ENCODE measurements at regions not wholly inside any gene's neighbourhood (a gene's known extent, or its start where the extent isn't known, plus 50 kb on each side); places are given as distances from the start of the nearest gene placed in this dataset.

- Mint-ChIP-seq H3K9me3 (0 out of 2 replicates have a peak, but pooled peaks cover 3% of the 10 kb centered on the region), H3K27ac (no peak overlapping the region), H3K27me3 (ENCODE audit: low read depth) (no peaks in the 10 kb centered on the region; the same call in 1 of the 2 replicates), H3K4me1 (peaks cover 24% of the 10 kb centered on the region), H3K36me3 (no peaks in the 10 kb centered on the region), H3K4me3 (no peak overlapping the region)
- ChIA-PET POLR2A (interaction anchor here (0.6 kb wide), 1 partner anchor 595 kb away, joined by 3 read pairs; no protein-coding TSS in a partner anchor), CTCF (interaction anchor here (1.1 to 2.7 kb wide), 4 partner anchors 9 to 283 kb away, joined by 3 to 15 read pairs (median 10); partner anchors contain the start of gene TENM2)
- TF ChIP-seq FOXK1 (CRISPR knock-in tag; IDR thresholded peaks at IDR 0.05) = no peak
- no peak for TF ChIP-seq NR2C2 (CRISPR knock-in tag; IDR thresholded peaks at IDR 0.05)
- TF ChIP-seq ZNF219 (CRISPR knock-in tag; IDR thresholded peaks at IDR 0.05; ENCODE audit: borderline replicate concordance) = no peak
- no peak for TF ChIP-seq FOXJ3 (CRISPR knock-in tag; IDR thresholded peaks at IDR 0.05; ENCODE audit: borderline replicate concordance)
- TF ChIP-seq ZBTB21 (CRISPR knock-in tag; IDR thresholded peaks at IDR 0.05; ENCODE audit: borderline replicate concordance) = no peak
- no peak for TF ChIP-seq ZNF512 (CRISPR knock-in tag; IDR thresholded peaks at IDR 0.05; ENCODE audit: borderline replicate concordance)
- TF ChIP-seq SMAD3 (CRISPR knock-in tag; IDR thresholded peaks at IDR 0.05; ENCODE audit: borderline replicate concordance) = no peak
- TF ChIP-seq GTF2I (CRISPR knock-in tag; conservative IDR thresholded peaks at IDR 0.05) = no peak
- no peak for TF ChIP-seq AFF4 (CRISPR knock-in tag; IDR thresholded peaks at IDR 0.05; ENCODE audit: borderline replicate concordance)
- TF ChIP-seq ELF4 (CRISPR knock-in tag; IDR thresholded peaks at IDR 0.05; ENCODE audit: low read depth) = no peak
- no peak for ATAC-seq
- DNase-seq (ENCODE audit: low spot score) = no peak
These were observed 1329.5 kb upstream of the WWC1 start for GRCh38 chr5:166961913-166962312.

- ChIA-PET CTCF (interaction anchor here (1.1 to 2.7 kb wide), 4 partner anchors 10 to 282 kb away, joined by 3 to 15 read pairs (median 10); partner anchors contain the start of gene TENM2), POLR2A (no interaction called here)
- Mint-ChIP-seq H3K27ac (no peak overlapping the region), H3K9me3 (0 out of 2 replicates have a peak, but pooled peaks cover 3% of the 10 kb centered on the region), H3K4me3 (no peak overlapping the region; the same call in 1 of the 2 replicates), H3K27me3 (ENCODE audit: low read depth) (no peaks in the 10 kb centered on the region; the same call in 1 of the 2 replicates), H3K36me3 (no peaks in the 10 kb centered on the region), H3K4me1 (peaks cover 24% of the 10 kb centered on the region)
- ATAC-seq = no peak; the same call in 1 of the 2 replicates
- TF ChIP-seq ZNF396 (CRISPR knock-in tag; IDR thresholded peaks at IDR 0.05; ENCODE audit: borderline replicate concordance) (no peak), ATF2 (CRISPR knock-in tag; IDR thresholded peaks at IDR 0.05; ENCODE audit: borderline replicate concordance, low read depth) (no peak), SOX15 (CRISPR knock-in tag; IDR thresholded peaks at IDR 0.05) (no peak), ZNF219 (CRISPR knock-in tag; IDR thresholded peaks at IDR 0.05; ENCODE audit: borderline replicate concordance) (no peak), ZMAT4 (CRISPR knock-in tag; IDR thresholded peaks at IDR 0.05) (no peak), MLX (CRISPR knock-in tag; IDR thresholded peaks at IDR 0.05) (no peak), KAT7 (CRISPR knock-in tag; IDR thresholded peaks at IDR 0.05; ENCODE audit: borderline replicate concordance) (no peak), STAT6 (CRISPR knock-in tag; conservative IDR thresholded peaks at IDR 0.05; ENCODE audit: low read depth) (no peak), ERG (CRISPR knock-in tag; IDR thresholded peaks at IDR 0.05) (no peak)
- no peak for DNase-seq (ENCODE audit: low spot score)
These were observed 1329.0 kb upstream of the WWC1 start for GRCh38 chr5:166962461-166962860.
